MM.1S (cell line): ENCODE measurements at regions not wholly inside any gene's neighbourhood (a gene's known extent, or its start where the extent isn't known, plus 50 kb on each side); places are given as distances from the start of the nearest gene placed in this dataset.

ENCODE experiments used
- CTCF ChIP-seq: fragments of 300-600 bp; sonication (generic); IDR thresholded peaks from 2 replicates; pipeline ENCODE4 v1.5.1; 2016; ENCODE audit warnings: antibody characterized with exemption, low read length, mixed read lengths
- EZH2 ChIP-seq: fragments of 300-600 bp; sonication (generic); optimal IDR thresholded peaks from 2 replicates; pipeline ENCODE3; 2017; ENCODE audit warnings: low read depth, mild to moderate bottlenecking, antibody characterized with exemption, low read length, mixed read lengths
- EZH2phosphoT487 ChIP-seq: fragments of 300-600 bp; sonication (generic); IDR thresholded peaks from 2 replicates; pipeline ENCODE4 v1.6.1; 2018; ENCODE audit warnings: antibody characterized with exemption, low read length

- no peak for TF ChIP-seq EZH2
- TF ChIP-seq CTCF, result no peak
- no peak for TF ChIP-seq EZH2phosphoT487
Measured at GRCh38 chr3:4021162-4021561, 221.9 kb downstream of the LRRN1 start.
